ENCODE measurements at regions not wholly inside any gene's neighbourhood (a gene's known extent, or its start where the extent isn't known, plus 50 kb on each side); places are given as distances from the start of the nearest gene placed in this dataset.
"Not testable (repeated sequence)": the region's sequence is repeated elsewhere in the genome, so short reads cannot be mapped to it uniquely, and the experiment has no call there.

DNA sequence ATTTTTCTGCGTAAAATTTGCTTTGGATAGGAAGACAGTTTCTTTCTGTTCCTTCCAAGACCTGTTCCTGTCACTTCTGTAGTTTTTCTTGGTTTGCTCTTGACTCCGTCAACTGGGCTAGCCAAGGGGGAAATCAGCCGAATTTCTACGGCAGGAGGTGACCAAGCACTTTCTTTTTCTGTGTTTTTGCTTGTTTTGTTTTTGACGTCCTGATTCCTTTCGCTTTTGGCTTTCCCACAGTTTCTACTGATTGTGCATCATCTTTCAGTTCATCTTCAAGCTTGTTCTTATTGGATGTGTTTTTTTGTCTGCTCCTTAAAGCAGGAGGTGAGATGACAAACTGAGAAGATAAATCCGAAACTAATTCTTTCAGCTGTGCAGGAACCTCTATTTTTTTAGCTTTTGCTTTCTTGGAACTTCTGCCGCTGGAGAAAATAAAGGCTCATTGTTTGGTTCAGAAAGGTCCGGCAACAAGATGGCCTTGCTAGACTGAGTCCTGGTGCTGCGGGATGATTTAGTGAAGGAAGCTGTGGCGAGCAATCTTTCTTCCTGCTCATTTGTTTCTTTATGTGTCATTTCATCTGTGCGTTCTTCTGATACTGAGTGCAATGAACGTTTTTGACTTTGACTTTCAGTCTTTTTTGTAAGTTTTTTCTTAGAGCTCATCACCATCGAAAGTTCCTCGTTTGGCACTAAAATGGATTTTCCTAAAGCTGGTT is 85.0 kb downstream of the TBR1 start:
- TF ChIP-seq, protein P1, sequence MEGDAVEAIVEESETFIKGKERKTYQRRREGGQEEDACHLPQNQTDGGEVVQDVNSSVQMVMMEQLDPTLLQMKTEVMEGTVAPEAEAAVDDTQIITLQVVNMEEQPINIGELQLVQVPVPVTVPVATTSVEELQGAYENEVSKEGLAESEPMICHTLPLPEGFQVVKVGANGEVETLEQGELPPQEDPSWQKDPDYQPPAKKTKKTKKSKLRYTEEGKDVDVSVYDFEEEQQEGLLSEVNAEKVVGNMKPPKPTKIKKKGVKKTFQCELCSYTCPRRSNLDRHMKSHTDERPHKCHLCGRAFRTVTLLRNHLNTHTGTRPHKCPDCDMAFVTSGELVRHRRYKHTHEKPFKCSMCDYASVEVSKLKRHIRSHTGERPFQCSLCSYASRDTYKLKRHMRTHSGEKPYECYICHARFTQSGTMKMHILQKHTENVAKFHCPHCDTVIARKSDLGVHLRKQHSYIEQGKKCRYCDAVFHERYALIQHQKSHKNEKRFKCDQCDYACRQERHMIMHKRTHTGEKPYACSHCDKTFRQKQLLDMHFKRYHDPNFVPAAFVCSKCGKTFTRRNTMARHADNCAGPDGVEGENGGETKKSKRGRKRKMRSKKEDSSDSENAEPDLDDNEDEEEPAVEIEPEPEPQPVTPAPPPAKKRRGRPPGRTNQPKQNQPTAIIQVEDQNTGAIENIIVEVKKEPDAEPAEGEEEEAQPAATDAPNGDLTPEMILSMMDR (IDR thresholded peaks at IDR 0.05; ENCODE audit: low read length): not testable (repeated sequence)
- TF ChIP-seq EZH2 (IDR thresholded peaks at IDR 0.05; ENCODE audit: borderline replicate concordance, low read length): not testable (repeated sequence)
